Activated CD4-positive, alpha-beta T cell treated with anti-CD3 and anti-CD28 coated beads, Interleukin-2, amount 50 U/mL, for 48 hours (primary cell): ENCODE measurements at regions not wholly inside any gene's neighbourhood (a gene's known extent, or its start where the extent isn't known, plus 50 kb on each side); places are given as distances from the start of the nearest gene placed in this dataset.
"Not testable (repeated sequence)": the region's sequence is repeated elsewhere in the genome, so short reads cannot be mapped to it uniquely, and the experiment has no call there.

Experiments
- DNase-seq, 2 experiments: peaks; one replicate each; pipeline ENCODE4 v3.0.0-alpha.2; 2020

- DNase-seq = no peak
These were observed 803.9 kb upstream of the CDH10 start for GRCh38 chr5:25448646-25449045.

- no peak for DNase-seq
These were observed 803.4 kb upstream of the CDH10 start for GRCh38 chr5:25448190-25448621.

- DNase-seq = not testable (repeated sequence)
These were observed 801.3 kb upstream of the CDH10 start for GRCh38 chr5:25446061-25446420.

GRCh38 chr5:25445381-25446060 lies 800.7 kb upstream of the CDH10 start:
- DNase-seq = not testable (repeated sequence)

- no peak for DNase-seq
These were observed 799.9 kb upstream of the CDH10 start for GRCh38 chr5:25444697-25445096.

GRCh38 chr5:25441810-25442209 lies 797.0 kb upstream of the CDH10 start:
- no peak for DNase-seq

- DNase-seq = no peak
These were observed 794.2 kb upstream of the CDH10 start for GRCh38 chr5:25439025-25439424.

- not testable (repeated sequence) for DNase-seq
These were observed 793.6 kb upstream of the CDH10 start for GRCh38 chr5:25438375-25438774.

GRCh38 chr5:25436452-25436851 lies 791.7 kb upstream of the CDH10 start:
- DNase-seq = no peak

GRCh38 chr5:25435882-25436281 lies 791.1 kb upstream of the CDH10 start:
- no peak for DNase-seq

GRCh38 chr5:25427240-25427639 lies 782.5 kb upstream of the CDH10 start:
- DNase-seq = no peak

GRCh38 chr5:25423271-25423670 lies 778.5 kb upstream of the CDH10 start:
- DNase-seq = no peak

GRCh38 chr5:25419684-25420083 lies 774.9 kb upstream of the CDH10 start:
- DNase-seq = no peak

- DNase-seq = no peak
These were observed 774.2 kb upstream of the CDH10 start for GRCh38 chr5:25418978-25419377.

GRCh38 chr5:25418319-25418859 lies 773.6 kb upstream of the CDH10 start:
- no peak for DNase-seq

GRCh38 chr5:25416960-25417359 lies 772.2 kb upstream of the CDH10 start:
- no peak for DNase-seq

GRCh38 chr5:25415970-25416369 lies 771.2 kb upstream of the CDH10 start:
- DNase-seq = no peak

- no peak for DNase-seq
These were observed 770.0 kb upstream of the CDH10 start for GRCh38 chr5:25414742-25415141.

GRCh38 chr5:25412116-25412661 lies 767.4 kb upstream of the CDH10 start:
- no peak for DNase-seq

- not testable (repeated sequence) for DNase-seq
These were observed 762.6 kb upstream of the CDH10 start for GRCh38 chr5:25407365-25407764.

- no peak for DNase-seq
These were observed 761.1 kb upstream of the CDH10 start for GRCh38 chr5:25405850-25406249.

GRCh38 chr5:25399878-25400480 lies 755.2 kb upstream of the CDH10 start:
- DNase-seq = no peak

- DNase-seq = no peak
These were observed 749.2 kb upstream of the CDH10 start for GRCh38 chr5:25393957-25394356.

GRCh38 chr5:25393256-25393655 lies 748.5 kb upstream of the CDH10 start:
- no peak for DNase-seq
